HepG2 (cell line): ENCODE measurements at regions not wholly inside any gene's neighbourhood (a gene's known extent, or its start where the extent isn't known, plus 50 kb on each side); places are given as distances from the start of the nearest gene placed in this dataset.

Source experiments
- GTF2F1 ChIP-seq: fragments of 150-350 bp; IDR thresholded peaks from 2 replicates; pipeline ENCODE4 v1.6.1; 2014; ENCODE audit warnings: low read length
- RARG ChIP-seq: sonication (generic); formaldehyde crosslinking; IDR thresholded peaks from 2 replicates; pipeline ENCODE4 v1.4.0; 2020; ENCODE audit warnings: low read depth, mild to moderate bottlenecking, missing genetic modification reagents
- SETDB1 ChIP-seq: sonication (generic); formaldehyde crosslinking; IDR thresholded peaks from 2 replicates; pipeline ENCODE4 v1.5.1; 2020; ENCODE audit warnings: missing genetic modification reagents, mild to moderate bottlenecking, borderline replicate concordance

GRCh38 chr6:125584468-125584939 lies 164.9 kb upstream of the HEY2 start:
- TF ChIP-seq SETDB1 (CRISPR knock-in tag) (no peak), GTF2F1 (no peak), RARG (CRISPR knock-in tag) (no peak)
